Activated CD4-positive, alpha-beta T cell treated with anti-CD3 and anti-CD28 coated beads, Interleukin-2, amount 50 U/mL, for 4 hours (primary cell): ENCODE measurements at regions not wholly inside any gene's neighbourhood (a gene's known extent, or its start where the extent isn't known, plus 50 kb on each side); places are given as distances from the start of the nearest gene placed in this dataset.
A peak's percentile ranks its signal among the peaks of the same experiment; 100 is the strongest.
"Not testable (repeated sequence)": the region's sequence is repeated elsewhere in the genome, so short reads cannot be mapped to it uniquely, and the experiment has no call there.

ENCODE experiments used
- DNase-seq, 2 experiments: peaks; one replicate each; pipeline ENCODE4 v3.0.0-alpha.2; 2020

- DNase-seq: no peak
Measured at GRCh38 chr17:37859451-37859850, 64.8 kb upstream of the TBC1D3K start.

GRCh38 chr17:37858391-37858790, 65.8 kb upstream of the TBC1D3K start:
- not testable (repeated sequence) for DNase-seq

GRCh38 chr17:37856245-37856644, 68.0 kb upstream of the TBC1D3K start:
- DNase-seq: no peak

GRCh38 chr17:37849617-37849972, 74.6 kb upstream of the TBC1D3K start:
- no peak for DNase-seq

GRCh38 chr17:37848690-37849616, 75.3 kb upstream of the TBC1D3K start:
- no peak for DNase-seq

DNA sequence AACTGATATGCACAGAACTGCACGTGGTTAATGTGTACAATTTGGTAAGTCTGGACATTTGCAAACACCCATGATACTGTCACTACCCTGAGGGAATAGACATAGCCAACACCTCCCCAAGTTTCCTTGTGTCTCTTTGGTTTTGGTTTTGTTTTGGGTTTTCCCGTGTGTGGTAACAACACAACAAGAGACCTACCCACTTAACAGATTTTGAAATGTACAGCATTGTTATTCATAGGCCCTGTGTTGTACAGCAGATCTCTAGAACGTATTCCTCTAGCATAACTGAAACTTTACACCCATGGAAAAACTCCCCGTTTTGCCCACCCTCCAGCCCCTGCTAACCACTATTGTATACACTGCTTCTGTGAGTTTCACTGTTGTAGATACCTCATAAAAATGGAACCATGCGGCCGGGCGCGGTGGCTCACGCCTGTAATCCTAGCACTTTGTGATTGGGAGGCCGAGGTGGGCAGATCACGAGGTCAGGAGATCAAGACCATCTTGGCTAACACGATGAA, 76.3 kb upstream of the TBC1D3K start:
- no peak for DNase-seq

DNA sequence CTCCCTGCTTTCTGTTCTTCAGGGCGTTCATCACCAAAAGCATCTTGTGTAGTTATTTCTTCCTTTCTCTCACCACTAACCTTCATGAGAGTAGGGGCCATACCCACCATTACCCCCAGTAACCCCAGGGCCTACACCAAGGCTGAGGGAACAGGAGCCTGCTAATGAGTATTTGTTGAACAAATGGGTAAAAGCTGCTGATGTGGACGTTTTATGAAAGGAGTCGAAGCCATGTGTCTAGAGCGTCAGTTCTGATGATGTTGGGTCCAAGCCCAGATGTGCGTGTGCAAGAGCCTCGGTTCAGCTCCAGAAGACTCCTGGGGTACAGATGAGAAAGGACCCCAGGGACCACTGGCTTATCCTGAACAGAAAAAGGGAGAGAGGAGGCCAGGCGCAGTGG, 77.1 kb upstream of the TBC1D3K start:
- DNase-seq: no peak

GRCh38 chr17:37844977-37845293, 79.3 kb upstream of the TBC1D3K start:
- no peak for DNase-seq

- peak; percentile 19 to 21 for DNase-seq
Measured at GRCh38 chr17:37844158-37844976, 79.8 kb upstream of the TBC1D3K start.

DNA sequence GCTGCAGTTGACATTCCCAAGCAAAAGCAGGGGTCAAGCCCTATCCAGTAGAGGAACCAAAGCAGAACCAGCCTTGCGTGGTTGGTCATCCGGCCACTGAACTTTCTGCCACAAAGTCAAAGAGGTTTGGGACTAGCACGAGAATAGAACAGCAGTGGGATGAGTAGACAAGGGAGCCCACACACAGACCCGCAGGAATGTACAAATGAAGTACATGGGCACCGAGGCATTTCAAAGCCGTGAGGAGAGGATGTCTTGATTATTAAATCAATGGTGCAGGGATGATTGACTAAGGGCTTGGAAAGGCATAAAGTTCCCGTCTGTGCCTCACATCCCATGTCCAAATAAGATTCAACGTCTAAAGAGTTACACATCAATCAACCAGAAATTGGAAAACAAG, 81.8 kb upstream of the TBC1D3K start:
- DNase-seq: no peak

- DNase-seq: no peak
Measured at GRCh38 chr17:37841232-37841631, 83.0 kb upstream of the TBC1D3K start.

DNA sequence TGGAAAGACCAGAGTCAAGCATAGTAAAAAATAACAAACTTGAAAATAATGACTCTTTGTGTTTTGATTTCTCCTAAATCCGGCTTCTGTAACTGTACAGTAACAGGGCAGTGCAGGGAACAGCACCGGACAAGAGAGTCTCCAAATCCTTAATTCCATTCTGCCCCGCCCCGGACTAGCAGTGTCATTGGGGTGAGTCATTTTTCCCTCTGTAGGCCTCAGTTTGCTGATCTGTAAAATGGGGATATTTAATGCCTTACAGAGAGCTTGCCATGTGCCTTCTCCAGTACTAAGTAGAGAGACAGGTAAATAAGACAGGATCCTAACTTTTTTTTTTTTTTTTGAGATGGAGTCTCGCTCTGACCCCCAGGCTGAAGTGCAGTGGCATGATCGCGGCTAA, 83.6 kb upstream of the TBC1D3K start:
- DNase-seq: no peak

DNA sequence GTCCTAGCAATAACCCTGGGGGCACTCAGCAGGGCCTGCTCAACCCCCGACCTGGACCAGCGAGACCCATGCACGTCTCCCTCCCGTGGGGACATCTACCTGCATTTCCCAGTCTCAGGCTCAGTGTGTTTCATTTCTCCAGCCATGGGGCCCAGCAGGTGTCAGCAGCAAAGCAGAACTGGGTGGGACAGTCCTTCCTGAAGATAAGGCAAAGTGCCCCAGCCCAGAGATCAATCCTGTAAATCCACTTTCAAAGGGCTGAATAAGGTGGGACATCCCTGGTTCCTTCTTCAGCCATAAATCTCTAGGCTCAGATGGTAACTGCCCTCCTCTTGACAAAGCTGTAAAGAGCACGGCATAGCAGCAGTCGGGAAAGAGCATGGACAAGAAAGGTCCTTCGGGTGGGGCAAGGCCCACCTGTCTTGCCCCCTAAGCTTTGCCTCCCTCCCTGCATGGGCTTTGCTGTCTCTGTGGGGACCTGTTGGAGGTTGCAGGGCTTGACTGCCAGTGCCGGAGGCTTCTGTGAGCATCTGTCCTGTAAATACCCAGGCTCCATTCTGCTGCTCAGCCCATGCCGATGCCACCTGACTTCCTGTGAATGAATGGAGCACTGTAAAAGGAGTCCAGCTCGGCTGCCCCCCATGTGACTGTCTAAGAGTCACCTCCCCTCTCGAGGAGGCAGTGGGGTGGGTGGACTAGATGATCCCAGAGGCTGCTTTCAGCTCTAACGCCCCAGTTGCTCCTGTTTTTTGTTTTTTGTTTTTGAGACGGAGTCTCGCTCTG, 84.8 kb upstream of the TBC1D3K start:
- DNase-seq: no peak

- DNase-seq: no peak
Measured at GRCh38 chr17:37838276-37838675, 85.9 kb upstream of the TBC1D3K start.

- no peak for DNase-seq
Measured at GRCh38 chr17:37836593-37836992, 87.6 kb upstream of the TBC1D3K start.

- DNase-seq: no peak
Measured at GRCh38 chr17:37834168-37834567, 89.3 kb upstream of the HNF1B start.

- no peak for DNase-seq
Measured at GRCh38 chr17:37833237-37833859, 88.5 kb upstream of the HNF1B start.

- DNase-seq: no peak
Measured at GRCh38 chr17:37831986-37832385, 87.1 kb upstream of the HNF1B start.

- no peak for DNase-seq
Measured at GRCh38 chr17:37831492-37831891, 86.6 kb upstream of the HNF1B start.

GRCh38 chr17:37830151-37830993, 85.5 kb upstream of the HNF1B start:
- no peak for DNase-seq

GRCh38 chr17:37829592-37830123, 84.8 kb upstream of the HNF1B start:
- DNase-seq: no peak
